SK-N-SH (cell line): ENCODE measurements at regions not wholly inside any gene's neighbourhood (a gene's known extent, or its start where the extent isn't known, plus 50 kb on each side); places are given as distances from the start of the nearest gene placed in this dataset.

Experiments
- CTCF ChIA-PET: fragments of 300-600, 350-600 bp; formaldehyde crosslinking; extraction: SDS; loops from one replicate; lab custom pipeline; 2021; lab: Yijun Ruan, JAX
- POLR2A ChIA-PET: fragments of 350-600 bp; sonication (Branson Sonifier 250); formaldehyde crosslinking; extraction: SDS; loops from one replicate; lab custom pipeline; 2020; ENCODE audit warnings: antibody characterized with exemption, inconsistent platforms; lab: Yijun Ruan, JAX
- DNase-seq: peaks from one replicate; pipeline ENCODE4 v3.0.0; 2012
- H2AFZ ChIP-seq: fragments of 200-600 bp; sonication (generic); 2 replicates; pipeline ENCODE4 v1.8.1; 2016; ENCODE audit warnings: antibody characterized with exemption, mild to moderate bottlenecking, low read depth
- H3F3A ChIP-seq: fragments of 200-600 bp; sonication (generic); replicated peaks from 2 replicates; pipeline ENCODE3; 2016; ENCODE audit warnings: antibody characterized with exemption, mild to moderate bottlenecking; ENCODE audit not compliant: insufficient read depth
- H3K27ac ChIP-seq, 2 experiments: fragments of 200-500 bp in 1 of 2; fragments of 200-600 bp in 1 of 2; sonication (Bioruptor generic) in 1 of 2; sonication (generic), shearing (Covaris generic) in 1 of 2; 2 replicates each; pipeline versions ENCODE4 v1.5.1 to v1.6.1; 2014 to 2016; ENCODE audit warnings: low read depth in 2 of 2, inconsistent platforms in 1 of 2, low read length in 1 of 2, mild to moderate bottlenecking in 1 of 2, mixed read lengths in 1 of 2
- H3K27me3 ChIP-seq: fragments of 200-600 bp; sonication (generic), shearing (Covaris generic); 2 replicates; pipeline ENCODE4 v1.6.1; 2016; ENCODE audit warnings: mixed run types; ENCODE audit not compliant: insufficient read depth
- H3K36me3 ChIP-seq, 2 experiments: fragments of 200-500 bp in 1 of 2; fragments of 200-600 bp in 1 of 2; sonication (Bioruptor generic) in 1 of 2; sonication (generic) in 1 of 2; replicated peaks in 1 of 2; 2 replicates each; pipeline versions ENCODE3 to v1.5.1; 2014 to 2016; ENCODE audit warnings: low read length in 1 of 2, mild to moderate bottlenecking in 1 of 2; ENCODE audit not compliant: insufficient read depth in 2 of 2, control insufficient read depth in 1 of 2
- H3K4me1 ChIP-seq, 2 experiments: fragments of 200-500 bp in 1 of 2; fragments of 200-600 bp in 1 of 2; sonication (Bioruptor generic) in 1 of 2; sonication (generic), shearing (Covaris generic) in 1 of 2; 2 replicates each; pipeline versions ENCODE4 v1.5.1 to v1.6.1; 2014 to 2016; ENCODE audit warnings: low read depth in 1 of 2, low read length in 1 of 2, mixed run types in 1 of 2; ENCODE audit not compliant: insufficient read depth in 2 of 2, control insufficient read depth in 1 of 2
- H3K4me2 ChIP-seq: fragments of 200-600 bp; sonication (generic), shearing (Covaris generic); 2 replicates; pipeline ENCODE4 v1.6.1; 2017; ENCODE audit warnings: mixed run types
- H3K4me3 ChIP-seq, 2 experiments: fragments of 200-500 bp in 1 of 2; fragments of 200-600 bp in 1 of 2; sonication (Bioruptor generic) in 1 of 2; sonication (generic), shearing (Covaris generic) in 1 of 2; 2 replicates each; pipeline versions ENCODE4 v1.5.1 to v1.8.1; 2014 to 2016; ENCODE audit warnings: low read depth in 2 of 2, inconsistent platforms in 1 of 2, low read length in 1 of 2, mild to moderate bottlenecking in 1 of 2, mixed read lengths in 1 of 2, moderate library complexity in 1 of 2
- H3K79me2 ChIP-seq: fragments of 200-600 bp; sonication (generic); 2 replicates; pipeline ENCODE4 v1.8.1; 2017; ENCODE audit warnings: mild to moderate bottlenecking; ENCODE audit not compliant: insufficient read depth
- H3K9ac ChIP-seq: fragments of 200-600 bp; sonication (generic); 2 replicates; pipeline ENCODE4 v1.6.1; 2017; ENCODE audit warnings: mixed run types
- H3K9me2 ChIP-seq: fragments of 200-600 bp; sonication (generic); 2 replicates; pipeline ENCODE4 v1.6.1; 2017; ENCODE audit warnings: mixed run types
- H3K9me3 ChIP-seq: fragments of 200-600 bp; sonication (generic); 2 replicates; pipeline ENCODE4 v1.6.1; 2017; ENCODE audit warnings: mixed run types, mild to moderate bottlenecking, moderate library complexity
- H4K20me1 ChIP-seq: fragments of 200-600 bp; sonication (generic); 2 replicates; pipeline ENCODE4 v1.6.1; 2017; ENCODE audit warnings: mild to moderate bottlenecking, mixed run types; ENCODE audit not compliant: insufficient read depth
- EZH2phosphoT487 ChIP-seq: fragments of 200-600 bp; sonication (generic); IDR thresholded peaks from 2 replicates; pipeline ENCODE4 v1.6.1; 2017; ENCODE audit warnings: low read depth, mixed run types, mild to moderate bottlenecking, antibody characterized with exemption, moderate library complexity, borderline replicate concordance
- FOSL2 ChIP-seq: IDR thresholded peaks from 2 replicates; pipeline ENCODE4 v1.4.0; 2012; ENCODE audit warnings: low read depth, mild to moderate bottlenecking, moderate library complexity, borderline replicate concordance
- FOXJ3 ChIP-seq: sonication (generic); formaldehyde crosslinking; IDR thresholded peaks from 2 replicates; pipeline ENCODE4 v1.5.1; 2020; ENCODE audit warnings: mild to moderate bottlenecking, missing genetic modification reagents
- FOXM1 ChIP-seq: IDR thresholded peaks from 2 replicates; pipeline ENCODE4 v1.4.0; 2012; ENCODE audit warnings: low read depth, mild to moderate bottlenecking
- GABPA ChIP-seq: IDR thresholded peaks from 2 replicates; pipeline ENCODE4 v1.4.0; 2012; ENCODE audit warnings: low read depth, mild to moderate bottlenecking
- GATA2 ChIP-seq: sonication (generic); formaldehyde crosslinking; IDR thresholded peaks from 2 replicates; pipeline ENCODE4 v1.5.0; 2020; ENCODE audit warnings: mild to moderate bottlenecking, missing genetic modification reagents
- IRF3 ChIP-seq: fragments of 150-350 bp; IDR thresholded peaks from 2 replicates; pipeline ENCODE4 v1.6.1; 2016; ENCODE audit warnings: mild to moderate bottlenecking, low read depth, low read length
- JUND ChIP-seq: IDR thresholded peaks from 2 replicates; pipeline ENCODE4 v1.4.0; 2012
- MAX ChIP-seq: IDR thresholded peaks from 2 replicates; pipeline ENCODE4 v1.4.0; 2012; ENCODE audit warnings: low read depth
- MXI1 ChIP-seq: IDR thresholded peaks from 2 replicates; pipeline ENCODE4 v1.6.1; 2012; ENCODE audit warnings: mild to moderate bottlenecking, low read depth, low read length, improper control_type of control experiment
- NFIC ChIP-seq: IDR thresholded peaks from 2 replicates; pipeline ENCODE4 v1.4.0; 2012; ENCODE audit warnings: borderline replicate concordance
- NRF1 ChIP-seq: IDR thresholded peaks from 2 replicates; pipeline ENCODE4 v1.6.1; 2012; ENCODE audit warnings: low read depth, mild to moderate bottlenecking, low read length
- PBX3 ChIP-seq: IDR thresholded peaks from 2 replicates; pipeline ENCODE4; 2012
- RAD21 ChIP-seq: IDR thresholded peaks from 2 replicates; pipeline ENCODE4 v1.6.1; 2012; ENCODE audit warnings: mild to moderate bottlenecking, low read length
- RXRA ChIP-seq: IDR thresholded peaks from 2 replicates; pipeline ENCODE4 v1.4.0; 2012; ENCODE audit warnings: low read depth, mild to moderate bottlenecking, borderline replicate concordance
- SIN3A ChIP-seq: IDR thresholded peaks from 2 replicates; pipeline ENCODE4 v1.6.1; 2012; ENCODE audit warnings: low read depth, mild to moderate bottlenecking, low read length, moderate library complexity, borderline replicate concordance
- TCF12 ChIP-seq: IDR thresholded peaks from 2 replicates; pipeline ENCODE4 v1.4.0; 2012
- TEAD4 ChIP-seq: IDR thresholded peaks from 2 replicates; pipeline ENCODE4 v1.4.0; 2012; ENCODE audit warnings: mild to moderate bottlenecking, borderline replicate concordance; ENCODE audit not compliant: insufficient read depth
- USF2 ChIP-seq: fragments of 150-350 bp; IDR thresholded peaks from 2 replicates; pipeline ENCODE4 v1.6.1; 2017; ENCODE audit warnings: antibody characterized with exemption, low read length, low read depth, borderline replicate concordance
- YY1 ChIP-seq: IDR thresholded peaks from 2 replicates; pipeline ENCODE4 v1.4.0; 2012; ENCODE audit warnings: low read depth, mild to moderate bottlenecking
- WGBS: methylation state at CpG from one replicate; pipeline ENCODE4 v1.1.6; 2017; ENCODE audit warnings: low lambda C conversion rate; 5-methylcytosine and 5-hydroxymethylcytosine counted together

GRCh38 chr9:20289423-20290010 lies 332.8 kb downstream of the MLLT3 start:
- Histone ChIP-seq H3F3A (no peaks in the 10 kb centered on the region), H4K20me1 (no peaks in the 10 kb centered on the region), H3K9ac (no peak overlapping the region), H3K4me2 (no peak overlapping the region), H3K9me2 (no peaks in the 10 kb centered on the region), H3K79me2 (no peaks in the 10 kb centered on the region), H3K27me3 (no peaks in the 10 kb centered on the region), H3K9me3 (no peaks in the 10 kb centered on the region), H3K36me3 (no peaks in the 10 kb centered on the region), H3K4me3 (no peak overlapping the region), H3K4me1 (no peaks in the 10 kb centered on the region), H3K27ac (no peak overlapping the region), H2AFZ (no peak overlapping the region)
- 57% methylated on average over 9 of the region's 9 CpGs for WGBS
- no peak for DNase-seq
- TF ChIP-seq PBX3 (no peak), FOSL2 (no peak), JUND (no peak), RAD21 (no peak), TCF12 (no peak), FOXM1 (no peak), FOXJ3 (no peak), EZH2phosphoT487 (no peak), MXI1 (no peak), NRF1 (no peak), NFIC (no peak), YY1 (no peak), RXRA (no peak), USF2 (no peak), TEAD4 (no peak), SIN3A (no peak), GATA2 (no peak)
- ChIA-PET POLR2A (no interaction called here), CTCF (no interaction called here)

- Histone ChIP-seq H3K9ac (no peak overlapping the region), H2AFZ (no peak overlapping the region), H3K4me3 (no peak overlapping the region), H3K36me3 (no peaks in the 10 kb centered on the region), H3K27me3 (no peaks in the 10 kb centered on the region), H4K20me1 (no peaks in the 10 kb centered on the region), H3K79me2 (no peaks in the 10 kb centered on the region), H3K27ac (no peak overlapping the region), H3K9me3 (no peaks in the 10 kb centered on the region), H3K4me1 (no peaks in the 10 kb centered on the region), H3F3A (no peaks in the 10 kb centered on the region), H3K9me2 (no peaks in the 10 kb centered on the region), H3K4me2 (no peak overlapping the region)
- WGBS = 57% methylated on average over 3 of the region's 3 CpGs
- ChIA-PET CTCF (no interaction called here), POLR2A (no interaction called here)
- no peak for DNase-seq
- no peak for TF ChIP-seq TCF12
- no peak for TF ChIP-seq MAX
- no peak for TF ChIP-seq GABPA
- TF ChIP-seq GATA2 = no peak
- TF ChIP-seq FOSL2 = no peak
- no peak for TF ChIP-seq IRF3
These were observed 335.3 kb downstream of the MLLT3 start for GRCh38 chr9:20286969-20287368.
